SU-DHL-6 (cell line): ENCODE measurements at regions not wholly inside any gene's neighbourhood (a gene's known extent, or its start where the extent isn't known, plus 50 kb on each side); places are given as distances from the start of the nearest gene placed in this dataset.

Experiments used
- CTCF ChIP-seq: fragments of 200-600 bp; sonication (generic); IDR thresholded peaks from one replicate; pipeline ENCODE4 v1.5.1; 2017; ENCODE audit warnings: antibody characterized with exemption, mild to moderate bottlenecking, low read length, moderate library complexity; ENCODE audit not compliant: insufficient read depth, poor library complexity, severe bottlenecking
- EZH2phosphoT487 ChIP-seq: fragments of 200-600 bp; sonication (generic), shearing (Covaris generic); conservative IDR thresholded peaks from 2 replicates; pipeline ENCODE4 v1.6.1; 2018; ENCODE audit warnings: mild to moderate bottlenecking, antibody characterized with exemption, low read length, moderate library complexity, mixed read lengths

DNA sequence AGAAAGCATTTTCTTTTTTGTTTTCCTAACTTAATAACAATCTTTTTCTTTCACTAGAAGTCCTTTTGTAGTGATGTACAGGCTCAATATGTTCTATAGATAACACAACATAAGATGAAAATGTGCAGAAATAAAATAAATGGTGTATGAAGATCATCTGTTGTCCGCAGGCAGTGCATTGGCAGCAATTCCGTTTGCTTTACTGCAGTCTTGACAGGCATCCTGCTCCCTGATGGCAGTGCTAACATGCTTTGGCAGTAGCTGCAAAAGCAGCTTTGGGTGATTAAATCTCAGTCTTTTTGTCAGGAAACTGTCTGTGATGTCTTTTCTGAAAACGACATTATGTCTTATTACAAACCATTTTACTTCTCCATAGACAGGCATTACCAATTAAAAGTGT is 131.4 kb downstream of the TRAM1L1 start:
- TF ChIP-seq CTCF = no peak
- TF ChIP-seq EZH2phosphoT487 = no peak
